ENCODE measurements at regions not wholly inside any gene's neighbourhood (a gene's known extent, or its start where the extent isn't known, plus 50 kb on each side); places are given as distances from the start of the nearest gene placed in this dataset.

GRCh38 chr6:114707081-114707620 is 364.3 kb upstream of the HS3ST5 start:
- H3K9me2 ChIP-seq (ENCODE audit: insufficient read depth), result no peaks in the 10 kb centered on the region
- H3K4me2 ChIP-seq, result no peak overlapping the region
- H3F3A ChIP-seq (replicated peaks; ENCODE audit: low read depth), result no peaks in the 10 kb centered on the region
- Mint-ChIP-seq H3K27ac (no peak overlapping the region), H3K27me3 (ENCODE audit: insufficient read depth, low read depth, poor library complexity) (no peaks in the 10 kb centered on the region), H3K9me3 (no peaks in the 10 kb centered on the region), H3K4me1 (peaks cover 14% of the 10 kb centered on the region), H3K4me3 (no peak overlapping the region), H3K36me3 (ENCODE audit: low read depth) (no peaks in the 10 kb centered on the region; the same call in 2 of the 3 replicates)
- no peak for TF ChIP-seq ZNF114 (CRISPR knock-in tag; IDR thresholded peaks at IDR 0.05)
- no peak for TF ChIP-seq EZH2 (IDR thresholded peaks at IDR 0.05; ENCODE audit: low read depth, unreplicated experiment)
- no peak for TF ChIP-seq NANOG (IDR thresholded peaks at IDR 0.05; ENCODE audit: borderline replicate concordance)
- no peak for TF ChIP-seq JUNB (IDR thresholded peaks at IDR 0.05; ENCODE audit: unreplicated experiment)
- TF ChIP-seq, protein P1, sequence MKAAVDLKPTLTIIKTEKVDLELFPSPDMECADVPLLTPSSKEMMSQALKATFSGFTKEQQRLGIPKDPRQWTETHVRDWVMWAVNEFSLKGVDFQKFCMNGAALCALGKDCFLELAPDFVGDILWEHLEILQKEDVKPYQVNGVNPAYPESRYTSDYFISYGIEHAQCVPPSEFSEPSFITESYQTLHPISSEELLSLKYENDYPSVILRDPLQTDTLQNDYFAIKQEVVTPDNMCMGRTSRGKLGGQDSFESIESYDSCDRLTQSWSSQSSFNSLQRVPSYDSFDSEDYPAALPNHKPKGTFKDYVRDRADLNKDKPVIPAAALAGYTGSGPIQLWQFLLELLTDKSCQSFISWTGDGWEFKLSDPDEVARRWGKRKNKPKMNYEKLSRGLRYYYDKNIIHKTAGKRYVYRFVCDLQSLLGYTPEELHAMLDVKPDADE (IDR thresholded peaks at IDR 0.05), result no peak
- no peak for TF ChIP-seq EZH2phosphoT487 (IDR thresholded peaks at IDR 0.05; ENCODE audit: unreplicated experiment)
- TF ChIP-seq REST (IDR thresholded peaks at IDR 0.05; ENCODE audit: unreplicated experiment), result no peak
- TF ChIP-seq STAT1 (IDR thresholded peaks at IDR 0.05; ENCODE audit: unreplicated experiment), result no peak
- no peak for TF ChIP-seq CREB1 (CRISPR knock-in tag; IDR thresholded peaks at IDR 0.05; ENCODE audit: low read depth)
- TF ChIP-seq ZNF462 (CRISPR knock-in tag; IDR thresholded peaks at IDR 0.05), result no peak
- TF ChIP-seq ZNF331 (CRISPR knock-in tag; IDR thresholded peaks at IDR 0.05; ENCODE audit: low read depth), result no peak
- no peak for TF ChIP-seq CTCF (conservative IDR thresholded peaks at IDR 0.05; ENCODE audit: low read depth in 2 of 2)
- TF ChIP-seq POLR2AphosphoS5 (IDR thresholded peaks at IDR 0.05; ENCODE audit: low read depth), result no peak
- ATAC-seq, result no peak
- no peaks in the 10 kb centered on the region for H3K79me2 ChIP-seq (replicated peaks; ENCODE audit: insufficient read depth)
- peak overlapping the region; percentile 84 for H2AFZ ChIP-seq
- no peaks in the 10 kb centered on the region for H3K36me3 ChIP-seq (ENCODE audit: insufficient read depth)
- H3K27ac ChIP-seq (ENCODE audit: low read depth), result no peak overlapping the region
- H4K20me1 ChIP-seq (replicated peaks; ENCODE audit: insufficient read depth), result no peaks in the 10 kb centered on the region
- H3K4me3 ChIP-seq, result no peak overlapping the region
- H3K4me1 ChIP-seq (ENCODE audit: insufficient read depth), result peaks cover 11% of the 10 kb centered on the region
- no peaks in the 10 kb centered on the region for H3K27me3 ChIP-seq (ENCODE audit: insufficient read depth)
- DNase-seq (ENCODE audit: low spot score), result no peak

Data from GM23338 (cell line).